A549 (cell line): ENCODE measurements at regions not wholly inside any gene's neighbourhood (a gene's known extent, or its start where the extent isn't known, plus 50 kb on each side); places are given as distances from the start of the nearest gene placed in this dataset.

Experiments used
- ATAC-seq, 2 experiments: fragments of 200-7000 bp in 1 of 2; fragments of >200 bp in 1 of 2; cut with Nextera tagmentation in 1 of 2; cut with Tn5 transposase in 1 of 2; 3 replicates each; pipeline versions ENCODE4 v1.8.0 to v1.9.1; 2018 to 2020; ENCODE audit warnings: mild to moderate bottlenecking in 1 of 2, moderate library complexity in 1 of 2
- CTCF ChIA-PET: fragments of 300-600 bp; sonication (Branson Sonifier 250); formaldehyde crosslinking; extraction: SDS; loops from one replicate; lab custom pipeline; 2021; ENCODE audit warnings: antibody characterized with exemption, inconsistent platforms; lab: Yijun Ruan, JAX
- POLR2A ChIA-PET: fragments of 350-600 bp; formaldehyde crosslinking; extraction: SDS; loops from one replicate; lab custom pipeline; 2021; ENCODE audit warnings: antibody characterized with exemption, inconsistent platforms; lab: Yijun Ruan, JAX
- DNase-seq, 2 experiments: peaks; one replicate each; pipeline versions ENCODE4 v3.0.0 to v3.0.0-alpha.2; 2011 to 2016; ENCODE audit warnings: low read depth in 1 of 2, low spot score in 1 of 2
- FAIRE-seq: peaks from 2 replicates; lab custom pipeline; 2011; peaks lifted over from hg19 to GRCh38; lab: Jason Lieb, UNC
- H3K27ac ChIP-seq, 2 experiments: fragments of >200 bp; sonication (Bioruptor Twin); formaldehyde crosslinking; 3 replicates each; pipeline ENCODE4 v1.5.1; 2016 to 2017
- H3K4me1 ChIP-seq: fragments of >200 bp; sonication (Bioruptor Twin); formaldehyde crosslinking; 3 replicates; pipeline ENCODE4 v1.6.1; 2016
- H3K4me2 ChIP-seq: fragments of >200 bp; sonication (Bioruptor Twin); formaldehyde crosslinking; 3 replicates; pipeline ENCODE4 v1.6.1; 2016
- H3K4me3 ChIP-seq: fragments of >200 bp; sonication (Bioruptor Twin); formaldehyde crosslinking; 3 replicates; pipeline ENCODE4 v1.5.1; 2016
- H3K9me3 ChIP-seq: fragments of >200 bp; sonication (Bioruptor Twin); formaldehyde crosslinking; 3 replicates; pipeline ENCODE4 v1.6.1; 2016
- BCL3 ChIP-seq: fragments of >200 bp; sonication (Bioruptor Twin); formaldehyde crosslinking; IDR thresholded peaks from 3 replicates; pipeline ENCODE4 v1.6.1; 2016
- BHLHE40 ChIP-seq: IDR thresholded peaks from 2 replicates; pipeline ENCODE4 v1.6.1; 2012; ENCODE audit warnings: low read depth, low read length, inconsistent platforms
- CBX2 ChIP-seq: fragments of 200-600 bp; sonication (generic); IDR thresholded peaks from 2 replicates; pipeline ENCODE4 v1.6.1; 2016; ENCODE audit warnings: low read depth, mild to moderate bottlenecking, borderline replicate concordance
- CEBPB ChIP-seq, 2 experiments: fragments of >200 bp in 1 of 2; sonication (Bioruptor Twin) in 1 of 2; formaldehyde crosslinking in 1 of 2; IDR thresholded peaks; 2 replicates each; pipeline ENCODE4 v1.6.1; 2012 to 2016
- CHD4 ChIP-seq: fragments of 200-600 bp; sonication (generic); IDR thresholded peaks from 2 replicates; pipeline ENCODE4 v1.6.1; 2016; ENCODE audit warnings: antibody characterized with exemption, mild to moderate bottlenecking, borderline replicate concordance
- EHMT2 ChIP-seq: fragments of 200-600 bp; sonication (generic); IDR thresholded peaks from 2 replicates; pipeline ENCODE4 v1.6.1; 2016; ENCODE audit warnings: antibody characterized with exemption, low read depth, mild to moderate bottlenecking, moderate library complexity
- ESRRA ChIP-seq: fragments of 150-350 bp; IDR thresholded peaks from 2 replicates; pipeline ENCODE4 v1.6.1; 2014; ENCODE audit warnings: mild to moderate bottlenecking, low read length, borderline replicate concordance
- FOSL2 ChIP-seq, 2 experiments: fragments of 450-650 bp in 1 of 2; fragments of >200 bp in 1 of 2; sonication (Bioruptor Twin) in 1 of 2; formaldehyde crosslinking; IDR thresholded peaks; 2 replicates each; pipeline versions ENCODE4 v1.5.0 to v1.6.1; 2016 to 2020; ENCODE audit warnings: mild to moderate bottlenecking in 1 of 2, moderate library complexity in 1 of 2
- GATA3 ChIP-seq: IDR thresholded peaks from 2 replicates; pipeline ENCODE4 v1.6.1; 2012; ENCODE audit warnings: borderline replicate concordance
- HDAC2 ChIP-seq: fragments of 200-600 bp; sonication (generic); IDR thresholded peaks from 2 replicates; pipeline ENCODE4 v1.6.1; 2016
- HES2 ChIP-seq: fragments of >200 bp; sonication (Bioruptor Twin); formaldehyde crosslinking; IDR thresholded peaks from 2 replicates; pipeline ENCODE4 v1.6.1; 2016
- HOXA7 ChIP-seq: fragments of 250-450 bp; sonication (Bioruptor Pico); IDR thresholded peaks from 2 replicates; pipeline ENCODE4 v1.5.0; 2020; ENCODE audit warnings: mild to moderate bottlenecking, moderate library complexity
- HOXB13 ChIP-seq: fragments of 250-450 bp; sonication (Bioruptor Pico); IDR thresholded peaks from 2 replicates; pipeline ENCODE4 v1.5.0; 2020; ENCODE audit warnings: low read depth, mild to moderate bottlenecking, moderate library complexity
- NFE2L2 ChIP-seq: fragments of 150-350 bp; conservative IDR thresholded peaks from 2 replicates; pipeline ENCODE4 v1.6.1; 2014; ENCODE audit warnings: low read length
- NPAS2 ChIP-seq: fragments of 250-450 bp; sonication (Bioruptor Pico); IDR thresholded peaks from 2 replicates; pipeline ENCODE4 v1.8.0; 2022; ENCODE audit warnings: mild to moderate bottlenecking, moderate library complexity, borderline replicate concordance
- NR3C1 ChIP-seq: fragments of >200 bp; sonication (Bioruptor Twin); formaldehyde crosslinking; IDR thresholded peaks from 3 replicates; pipeline ENCODE4 v1.6.1; 2017
- RAD21 ChIP-seq, 2 experiments: fragments of >200 bp in 1 of 2; sonication (Bioruptor Twin) in 1 of 2; formaldehyde crosslinking in 1 of 2; IDR thresholded peaks in 1 of 2; conservative IDR thresholded peaks in 1 of 2; 2 replicates in 1 of 2; 3 replicates in 1 of 2; pipeline ENCODE4 v1.6.1; 2012 to 2018; ENCODE audit warnings: inconsistent platforms in 1 of 2
- RCOR1 ChIP-seq: fragments of 150-350 bp; IDR thresholded peaks from 2 replicates; pipeline ENCODE4 v1.6.1; 2014; ENCODE audit warnings: antibody characterized with exemption, low read length, low read depth
- REST ChIP-seq: fragments of 200-600 bp; sonication (generic); IDR thresholded peaks from 2 replicates; pipeline ENCODE4 v1.6.1; 2016; ENCODE audit warnings: antibody characterized with exemption, mild to moderate bottlenecking, moderate library complexity
- RFX5 ChIP-seq: fragments of 450-650 bp; IDR thresholded peaks from 2 replicates; pipeline ENCODE4 v1.7.1; 2014; ENCODE audit warnings: antibody characterized with exemption, mild to moderate bottlenecking, moderate library complexity
- TFCP2L1 ChIP-seq: fragments of 250-450 bp; sonication (Bioruptor Pico); IDR thresholded peaks from 2 replicates; pipeline ENCODE4 v1.5.0; 2021; ENCODE audit warnings: mild to moderate bottlenecking
- ZC3H11A ChIP-seq: fragments of 450-650 bp; IDR thresholded peaks from 2 replicates; pipeline ENCODE4 v1.6.1; 2014; ENCODE audit warnings: antibody characterized with exemption, mild to moderate bottlenecking
- ZFP36 ChIP-seq: fragments of 450-650 bp; IDR thresholded peaks from 2 replicates; pipeline ENCODE4 v1.6.1; 2014; ENCODE audit warnings: borderline replicate concordance; ENCODE audit not compliant: partially characterized antibody
- ZNF302 ChIP-seq: fragments of 250-450 bp; sonication (Bioruptor Pico); IDR thresholded peaks from 2 replicates; pipeline ENCODE4 v1.9.0; 2021; ENCODE audit warnings: inconsistent platforms, mild to moderate bottlenecking, moderate library complexity
- WGBS: methylation state at CpG from one replicate; pipeline ENCODE4 v1.1.6; 2017; ENCODE audit errors: missing lambda C conversion rate; 5-methylcytosine and 5-hydroxymethylcytosine counted together

- CTCF ChIA-PET: no interaction called here
- TF ChIP-seq CEBPB (IDR thresholded peaks at IDR 0.05) (no peak), NR3C1 (no peak), GATA3 (no peak), ZFP36 (no peak)
- TF ChIP-seq, all 56 proteins: peak for 0
- H3K27ac ChIP-seq: no peak overlapping the region
- no peak overlapping the region for H3K4me2 ChIP-seq
- no peak overlapping the region for H3K4me3 ChIP-seq
- ATAC-seq: no peak
- FAIRE-seq: no peak
- no peaks in the 10 kb centered on the region for H3K9me3 ChIP-seq
- WGBS: 73% methylated on average over 5 of the region's 5 CpGs
- no peak for DNase-seq
- no peaks in the 10 kb centered on the region for H3K4me1 ChIP-seq
- POLR2A ChIA-PET: no interaction called here
These were observed 79.2 kb upstream of the POMP start for GRCh38 chr13:28579736-28580135.

GRCh38 chr13:28579322-28579721 is 79.6 kb upstream of the POMP start:
- FAIRE-seq: no peak
- no peak for DNase-seq
- POLR2A ChIA-PET: no interaction called here
- Histone ChIP-seq H3K4me3 (no peak overlapping the region), H3K9me3 (no peaks in the 10 kb centered on the region), H3K4me1 (no peaks in the 10 kb centered on the region), H3K27ac (no peak overlapping the region), H3K4me2 (no peak overlapping the region)
- CTCF ChIA-PET: no interaction called here
- WGBS: 55% methylated on average over 7 of the region's 7 CpGs
- ATAC-seq: no peak
- TF ChIP-seq ESRRA (no peak), TFCP2L1 (CRISPR knock-in tag) (no peak), FOSL2 (IDR thresholded peaks at IDR 0.05) (no peak), FOSL2 (CRISPR knock-in tag; IDR thresholded peaks at IDR 0.05) (no peak), NPAS2 (CRISPR knock-in tag) (no peak)

- no peak overlapping the region for H3K4me3 ChIP-seq
- CTCF ChIA-PET: no interaction called here
- no peak overlapping the region for H3K27ac ChIP-seq
- ATAC-seq: no peak
- H3K9me3 ChIP-seq: no peaks in the 10 kb centered on the region
- no peak for DNase-seq
- POLR2A ChIA-PET: no interaction called here
- FAIRE-seq: no peak
- no peaks in the 10 kb centered on the region for H3K4me1 ChIP-seq
- H3K4me2 ChIP-seq: no peak overlapping the region
- 100% methylated on average over 1 of the region's 1 CpG for WGBS
- no peak for TF ChIP-seq RFX5
- TF ChIP-seq ZNF302 (CRISPR knock-in tag): no peak
- TF ChIP-seq HOXB13 (CRISPR knock-in tag): no peak
- TF ChIP-seq CBX2: no peak
- no peak for TF ChIP-seq CHD4
- TF ChIP-seq NFE2L2: no peak
- TF ChIP-seq ZFP36: no peak
- TF ChIP-seq BHLHE40: no peak
- TF ChIP-seq RCOR1: no peak
- TF ChIP-seq BCL3: no peak
- no peak for TF ChIP-seq HOXA7 (CRISPR knock-in tag)
- TF ChIP-seq NPAS2 (CRISPR knock-in tag): no peak
- no peak for TF ChIP-seq RAD21 (conservative IDR thresholded peaks at IDR 0.05 in 1 of 2, IDR thresholded peaks at IDR 0.05 in 1 of 2)
- TF ChIP-seq REST: no peak
- TF ChIP-seq NR3C1: no peak
- no peak for TF ChIP-seq ZC3H11A
- no peak for TF ChIP-seq HDAC2
- TF ChIP-seq EHMT2: no peak
- TF ChIP-seq HES2: no peak
These were observed 81.1 kb upstream of the FLT1 start for GRCh38 chr13:28576067-28576466.
